KBM-7 (cell line): ENCODE measurements at regions not wholly inside any gene's neighbourhood (a gene's known extent, or its start where the extent isn't known, plus 50 kb on each side); places are given as distances from the start of the nearest gene placed in this dataset.

Experiments used
- DNase-seq: peaks from one replicate; pipeline ENCODE4 v3.0.0-alpha.2; 2015
- in situ Hi-C: fragments of 300-500 bp; cut with MboI; formaldehyde crosslinking; loops from 2 replicates; pipeline ENCODE4 v1.14.3; 2020; ENCODE audit warnings: low sequenced_read_pairs, low pct_unique_long_range_greater_than_20kb, mixed read lengths

GRCh38 chr2:239519089-239519920 lies 118.5 kb upstream of the HDAC4 start:
- no peak for DNase-seq
- in situ Hi-C loops: no loop called here

- in situ Hi-C loops: no loop called here
- no peak for DNase-seq
Measured at GRCh38 chr2:239518286-239519088, 117.7 kb upstream of the HDAC4 start.

GRCh38 chr2:239517686-239518085 lies 116.9 kb upstream of the HDAC4 start:
- in situ Hi-C loops: no loop called here
- DNase-seq: no peak

GRCh38 chr2:239516954-239517305 lies 116.1 kb upstream of the HDAC4 start:
- in situ Hi-C loops: no loop called here

GRCh38 chr2:239516286-239516953 lies 115.6 kb upstream of the HDAC4 start:
- in situ Hi-C loops: no loop called here
- DNase-seq: no peak

More at GRCh38 chr2:239516954-239517305, 116.1 kb upstream of the HDAC4 start:
- DNase-seq: no peak

- DNase-seq: no peak
- in situ Hi-C loops: no loop called here
Measured at GRCh38 chr2:239514754-239515530, 114.1 kb upstream of the HDAC4 start.

GRCh38 chr2:239512054-239512453 lies 111.2 kb upstream of the HDAC4 start:
- in situ Hi-C loops: no loop called here
- no peak for DNase-seq

GRCh38 chr2:239509373-239510143 lies 108.7 kb upstream of the HDAC4 start:
- no peak for DNase-seq
- in situ Hi-C loops: no loop called here

GRCh38 chr2:239508261-239508660 lies 107.4 kb upstream of the HDAC4 start:
- DNase-seq: no peak
- in situ Hi-C loops: no loop called here

GRCh38 chr2:239507576-239508258 lies 106.9 kb upstream of the HDAC4 start:
- in situ Hi-C loops: no loop called here
- DNase-seq: no peak

GRCh38 chr2:239506961-239507360 lies 106.1 kb upstream of the HDAC4 start:
- DNase-seq: no peak
- in situ Hi-C loops: no loop called here

GRCh38 chr2:239506101-239506857 lies 105.5 kb upstream of the HDAC4 start:
- no peak for DNase-seq
- in situ Hi-C loops: no loop called here

GRCh38 chr2:239504643-239505235 lies 103.9 kb upstream of the HDAC4 start:
- in situ Hi-C loops: no loop called here

GRCh38 chr2:239502430-239503186 lies 101.8 kb upstream of the HDAC4 start:
- DNase-seq: no peak

More at GRCh38 chr2:239504643-239505235, 103.9 kb upstream of the HDAC4 start:
- no peak for DNase-seq

GRCh38 chr2:239500574-239501550 lies 100.0 kb upstream of the HDAC4 start:
- in situ Hi-C loops: no loop called here
- peak; percentile 18 for DNase-seq

More at GRCh38 chr2:239502430-239503186, 101.8 kb upstream of the HDAC4 start:
- in situ Hi-C loops: no loop called here
